T-helper 1 cell treated with Interleukin-12 subunit alpha and Interleukin-12 subunit beta and Interleukin-4 antibody, amounts not matched to agents 30 ng/mL and 1 ng/mL, for 36 hours (primary cell): ENCODE measurements at regions not wholly inside any gene's neighbourhood (a gene's known extent, or its start where the extent isn't known, plus 50 kb on each side); places are given as distances from the start of the nearest gene placed in this dataset.
"Not testable (repeated sequence)": the region's sequence is repeated elsewhere in the genome, so short reads cannot be mapped to it uniquely, and the experiment has no call there.

Experiments used
- intact Hi-C: fragments of 100-400 bp; cut with micrococcal nuclease; formaldehyde crosslinking; loops from one replicate; pipeline ENCODE4 v1.15.1; 2024

DNA sequence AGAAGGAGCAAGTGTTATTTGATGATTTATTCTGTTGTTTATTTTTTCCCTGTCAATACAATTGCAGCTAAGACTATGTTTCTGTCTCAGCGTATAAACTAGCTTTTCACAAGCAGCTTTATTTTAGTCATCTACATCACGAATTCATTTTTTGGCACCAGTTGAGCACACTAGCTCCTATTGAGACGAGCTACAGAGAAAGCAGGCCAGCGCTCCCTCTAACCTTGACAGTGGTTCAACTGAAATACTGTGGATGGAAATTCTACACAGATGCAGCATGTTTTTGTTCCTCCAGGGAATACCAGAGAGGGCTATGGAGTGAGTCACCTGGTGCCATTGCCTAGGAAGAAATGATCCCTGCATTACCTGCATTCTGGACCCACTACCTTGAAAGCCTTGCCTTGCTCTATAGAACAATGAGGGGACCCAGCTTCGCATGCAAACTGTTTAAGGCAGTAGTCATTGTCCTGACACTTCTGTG lies 108.2 kb upstream of the ARHGAP42 start:
- intact Hi-C loops: loop anchor here (5.0 kb wide), 1 partner anchor 1428 kb away; no protein-coding TSS in a partner anchor

DNA sequence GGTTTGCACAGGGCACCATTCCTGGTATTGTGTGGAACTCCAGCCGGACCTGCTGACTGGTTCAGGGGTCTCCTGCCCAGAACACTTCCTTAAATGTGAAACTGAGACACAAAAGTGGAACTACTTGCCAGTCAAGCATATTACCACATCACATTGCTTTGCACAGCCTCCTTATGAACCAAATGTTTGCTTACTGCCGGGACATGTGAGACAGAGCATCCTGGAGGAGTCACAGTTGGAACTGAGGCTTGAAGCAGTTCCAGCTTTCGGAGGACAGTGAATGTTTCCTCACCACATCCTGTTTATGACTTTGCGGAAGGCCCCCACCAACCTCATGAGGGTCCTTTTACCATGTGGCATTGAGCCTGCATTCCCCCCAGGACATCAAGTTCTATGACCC lies 105.8 kb upstream of the ARHGAP42 start:
- intact Hi-C loops: no loop called here

DNA sequence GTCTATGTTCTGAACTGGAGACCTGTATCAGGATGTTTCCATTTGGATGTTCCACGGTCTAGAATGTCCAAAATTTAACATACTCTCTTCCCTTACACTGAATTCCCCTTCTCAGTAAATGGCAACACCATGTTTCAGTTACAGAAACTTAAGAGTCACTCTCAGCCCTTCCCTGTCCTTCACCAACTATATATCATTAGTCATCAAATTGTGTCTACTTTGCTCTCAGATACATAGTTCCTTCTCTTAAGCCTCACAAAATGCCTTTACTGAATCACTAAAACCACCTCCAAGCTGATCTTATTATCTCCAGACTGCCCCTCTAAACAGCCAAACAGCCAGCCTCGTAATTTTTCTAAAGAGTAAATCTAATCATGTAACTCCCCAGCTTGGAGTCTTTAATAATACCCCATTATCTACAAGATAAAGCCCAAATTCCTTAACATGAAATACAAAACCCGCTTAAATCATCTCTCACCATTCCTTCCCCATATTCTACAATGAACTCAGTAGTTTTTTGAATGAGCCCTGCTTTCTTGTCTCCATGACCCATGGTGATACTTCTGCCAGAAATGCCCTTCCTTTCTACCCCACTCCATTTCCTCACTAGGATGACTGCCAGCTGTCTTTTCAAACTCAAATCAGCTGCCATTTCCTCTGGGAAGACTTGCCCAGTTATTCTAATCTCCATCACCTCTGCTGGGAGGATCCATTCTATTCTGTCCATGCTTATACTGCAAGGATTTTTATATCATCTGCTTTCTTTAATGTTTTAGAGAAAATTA lies 102.7 kb upstream of the ARHGAP42 start:
- intact Hi-C loops: no loop called here

DNA sequence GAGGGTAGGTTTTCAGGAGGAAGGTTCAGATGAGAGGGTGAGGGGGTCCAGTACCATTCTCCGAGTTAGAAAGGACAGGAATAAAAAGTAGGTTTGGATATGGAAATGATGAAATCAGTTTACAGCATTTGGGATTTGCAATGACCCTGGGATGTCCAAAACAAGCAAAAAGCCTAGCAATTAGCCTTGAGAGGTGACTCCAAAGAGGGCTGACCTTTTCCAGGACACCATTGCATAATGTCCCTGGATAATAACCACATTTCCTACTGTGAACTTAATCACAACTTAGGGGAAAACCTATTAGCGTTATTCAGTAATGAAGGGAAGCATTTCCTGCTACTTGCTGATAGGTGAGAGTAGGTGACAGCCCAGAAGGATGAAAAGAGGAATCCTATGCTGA lies 101.4 kb upstream of the ARHGAP42 start:
- intact Hi-C loops: no loop called here

DNA sequence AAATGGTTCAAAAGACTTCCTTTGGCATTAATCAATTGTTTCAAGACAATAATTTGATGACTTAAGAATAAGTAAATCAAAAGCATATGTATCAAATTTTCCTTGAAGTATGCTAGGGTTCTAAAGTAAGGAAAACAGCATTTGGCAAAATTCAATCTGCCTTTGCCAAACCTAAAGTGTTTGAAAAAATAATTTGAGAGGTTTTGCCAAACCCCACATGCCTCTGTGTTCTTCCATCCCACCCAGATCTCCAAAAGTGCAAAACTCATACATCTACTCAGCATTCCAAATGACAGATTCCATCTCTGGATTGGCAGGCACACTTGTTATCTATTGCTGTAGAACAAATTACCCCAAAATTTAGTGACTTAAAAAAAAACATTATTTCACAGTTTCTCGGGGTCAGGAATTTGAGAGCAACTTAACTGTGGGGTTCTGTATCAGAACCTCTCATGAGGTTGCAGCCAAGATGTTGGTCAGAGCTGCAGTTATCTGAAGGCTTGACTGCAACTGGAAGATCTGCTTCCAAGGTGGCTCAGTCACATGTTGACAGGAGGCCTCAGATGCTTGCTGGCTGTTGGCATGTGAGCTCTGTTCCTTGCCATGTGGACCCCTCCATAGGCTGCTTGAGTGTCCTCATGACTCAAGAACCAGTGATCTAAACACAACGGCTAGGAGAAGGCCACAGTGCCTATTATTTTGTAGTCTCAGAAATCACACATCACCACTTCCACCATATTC lies 100.6 kb upstream of the ARHGAP42 start:
- intact Hi-C loops: no loop called here

DNA sequence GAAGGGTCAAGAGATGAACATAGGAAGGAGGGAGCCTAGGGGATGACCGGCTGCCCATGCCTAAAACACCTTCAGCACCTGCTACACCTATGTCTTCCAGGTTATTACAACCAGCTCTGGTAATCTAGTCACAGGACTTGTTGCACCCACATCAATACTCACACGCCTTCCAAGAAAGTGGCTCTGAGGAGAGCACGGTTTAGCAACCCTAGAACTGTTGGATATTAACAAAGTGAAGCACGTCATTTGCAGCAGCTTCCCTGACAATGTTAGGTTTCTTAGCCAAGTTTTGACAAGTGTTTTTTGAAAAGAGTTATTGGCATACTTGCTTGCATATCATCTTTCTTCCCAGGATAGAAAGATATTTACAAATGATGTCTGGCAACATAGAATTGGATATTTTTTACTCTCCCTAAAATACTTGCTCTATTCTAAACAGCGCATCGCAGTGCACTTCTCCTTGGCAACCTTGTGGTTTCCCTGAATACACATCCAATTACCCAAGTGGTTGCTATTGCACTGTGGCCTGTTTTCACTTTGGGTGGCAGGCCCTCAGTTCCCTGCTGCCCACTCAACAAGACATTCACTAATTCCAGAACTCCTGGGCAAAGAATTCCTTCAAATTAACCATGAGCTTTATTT lies 94.3 kb upstream of the ARHGAP42 start:
- intact Hi-C loops: no loop called here

DNA sequence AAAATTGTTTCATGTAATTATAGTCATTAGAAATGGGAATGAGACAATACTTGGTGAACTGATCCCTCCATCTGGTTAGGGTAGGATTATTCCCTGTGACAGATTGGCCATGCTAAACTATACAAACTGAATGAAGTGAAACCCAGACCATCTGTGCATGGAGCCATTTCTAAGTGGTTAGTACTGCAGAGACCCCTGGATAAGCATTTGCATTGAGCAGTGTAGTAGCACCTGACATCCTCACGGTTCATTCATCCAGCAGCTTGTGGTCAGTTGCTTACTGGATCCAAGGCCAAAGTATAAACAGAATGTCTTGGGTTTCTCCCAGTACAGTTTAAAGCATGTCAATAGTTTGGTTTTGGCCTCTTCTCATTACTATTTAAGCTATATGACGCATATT lies 93.8 kb upstream of the ARHGAP42 start:
- intact Hi-C loops: no loop called here

DNA sequence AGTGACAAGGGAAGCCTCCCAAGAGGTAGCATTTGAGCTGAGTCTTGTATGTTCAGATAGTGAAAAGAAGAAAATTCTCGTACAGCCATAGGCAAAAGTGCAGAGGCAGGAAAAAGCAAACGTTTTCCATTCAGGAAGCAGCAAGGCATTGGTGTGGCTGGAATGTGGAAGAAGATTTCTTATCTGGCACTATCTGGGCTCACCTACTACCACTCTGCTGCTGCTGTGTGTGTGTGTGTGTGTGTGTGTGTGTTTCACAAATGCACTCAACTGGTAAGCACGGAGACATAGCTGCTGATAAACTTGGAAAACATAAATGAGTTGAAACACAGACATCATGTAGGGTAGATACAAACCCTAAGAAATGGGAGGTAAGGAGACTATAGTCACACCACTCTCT lies 92.8 kb upstream of the ARHGAP42 start:
- intact Hi-C loops: no loop called here

DNA sequence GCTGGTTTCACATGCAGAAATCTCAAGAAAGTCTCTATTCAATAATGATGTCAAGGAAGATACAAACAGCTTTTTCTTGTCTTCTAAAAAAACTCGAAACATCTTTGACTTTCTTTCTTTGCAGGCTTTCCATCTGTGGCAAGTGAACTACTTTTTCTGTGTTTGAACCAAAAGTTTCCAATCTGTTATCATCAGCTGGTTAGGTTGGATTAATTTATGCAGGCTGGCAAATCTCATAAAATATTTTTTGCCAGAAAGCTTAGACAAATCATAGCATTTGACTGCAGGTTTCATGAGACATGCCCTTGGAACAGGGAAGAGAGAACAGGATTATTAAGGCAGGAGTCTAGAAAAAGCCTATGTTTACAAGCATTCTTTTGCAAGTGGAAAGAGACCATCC lies 86.1 kb upstream of the ARHGAP42 start:
- intact Hi-C loops: no loop called here

DNA sequence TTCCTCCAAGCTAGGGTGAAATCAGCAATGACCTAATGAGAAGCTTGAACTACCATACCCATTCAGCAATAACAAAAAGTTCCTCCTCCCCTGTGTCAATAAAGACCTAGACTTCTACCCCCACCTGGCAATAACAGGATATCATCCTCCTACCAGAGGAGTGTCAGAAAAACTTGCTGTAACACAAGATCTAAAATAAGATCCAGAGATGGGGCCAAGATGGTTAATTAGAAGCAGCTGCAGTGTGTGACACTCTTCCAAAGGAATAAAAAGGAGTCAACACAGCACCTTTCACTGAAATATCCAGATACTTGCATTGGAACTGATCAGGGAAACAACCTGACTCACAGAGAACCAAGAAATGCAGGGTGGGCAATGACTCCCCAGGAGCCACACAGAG lies 84.4 kb upstream of the ARHGAP42 start:
- intact Hi-C loops: no loop called here

DNA sequence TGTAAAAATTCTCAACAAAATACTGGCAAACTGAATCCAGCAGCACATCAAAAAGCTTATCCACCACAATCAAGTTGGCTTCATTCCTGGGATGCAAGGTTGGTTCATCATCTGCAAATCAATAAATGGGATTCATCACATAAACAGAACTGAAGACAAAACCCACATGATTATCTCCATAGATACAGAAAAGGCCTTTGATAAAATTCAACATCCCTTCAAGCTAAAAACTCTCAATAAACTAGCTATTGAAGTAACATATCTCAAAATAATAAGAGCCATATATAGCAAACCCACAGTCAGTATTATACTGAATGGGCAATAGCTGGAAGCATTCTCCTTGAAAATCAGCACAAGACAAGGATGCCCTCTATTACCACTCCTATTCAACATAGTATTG lies 79.3 kb upstream of the ARHGAP42 start:
- intact Hi-C loops: not testable (repeated sequence)

DNA sequence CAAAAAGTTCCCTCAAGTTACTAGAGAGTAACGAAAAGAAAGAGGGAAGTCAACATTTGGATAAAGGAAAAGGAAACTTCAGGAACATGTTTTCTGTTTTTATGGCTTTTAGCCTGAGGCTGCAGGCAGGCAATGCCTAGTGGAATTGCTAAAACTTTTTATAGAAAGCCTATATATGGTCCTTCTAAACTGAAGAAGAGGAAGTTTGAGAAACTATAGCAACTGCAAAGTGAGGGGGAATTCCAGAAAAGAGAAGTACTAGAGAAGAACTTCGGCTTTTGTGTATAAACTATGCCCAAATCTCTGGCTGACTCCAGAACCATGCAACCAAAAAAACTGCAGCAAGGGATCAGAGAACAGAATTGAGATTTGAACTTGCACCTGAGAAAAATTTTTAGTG lies 74.3 kb upstream of the ARHGAP42 start:
- intact Hi-C loops: no loop called here

DNA sequence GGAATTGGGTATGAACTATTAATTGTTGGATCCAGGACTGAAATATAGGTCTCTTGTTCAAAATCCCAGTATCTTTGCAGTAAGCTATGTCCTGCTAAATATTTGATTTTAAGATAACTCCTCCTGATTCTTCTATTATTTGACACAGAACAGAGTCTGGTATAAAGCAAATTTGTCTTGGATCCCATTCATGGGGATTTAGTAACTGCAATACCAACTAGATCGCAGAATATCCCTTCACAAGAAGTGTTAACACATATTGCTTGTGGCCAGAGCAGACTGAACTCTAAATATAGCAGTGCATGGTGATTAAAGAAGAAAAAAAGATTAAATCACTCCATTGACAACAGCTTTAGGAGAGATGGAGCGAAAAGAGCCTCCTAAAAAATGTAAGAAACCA lies 68.2 kb upstream of the ARHGAP42 start:
- intact Hi-C loops: no loop called here

DNA sequence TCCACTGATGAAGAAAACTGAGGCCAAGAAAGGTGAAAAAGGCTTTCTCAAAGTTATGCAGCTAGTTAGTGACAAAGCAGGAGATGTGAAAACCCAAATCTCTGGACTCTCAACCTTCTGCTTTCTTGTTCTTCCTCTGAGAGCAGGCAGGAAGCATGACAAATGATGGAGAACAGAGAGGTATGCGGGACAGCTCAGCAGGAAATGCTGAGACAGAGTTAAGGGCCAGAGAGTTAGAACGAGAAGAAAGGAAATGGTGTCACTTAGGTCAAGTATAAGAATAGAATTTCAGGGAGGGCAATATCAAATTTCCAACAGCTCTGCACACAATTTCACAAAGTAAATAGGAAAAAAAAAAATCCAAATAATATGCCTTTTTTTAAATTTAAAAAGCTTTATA lies 67.6 kb upstream of the ARHGAP42 start:
- intact Hi-C loops: no loop called here

DNA sequence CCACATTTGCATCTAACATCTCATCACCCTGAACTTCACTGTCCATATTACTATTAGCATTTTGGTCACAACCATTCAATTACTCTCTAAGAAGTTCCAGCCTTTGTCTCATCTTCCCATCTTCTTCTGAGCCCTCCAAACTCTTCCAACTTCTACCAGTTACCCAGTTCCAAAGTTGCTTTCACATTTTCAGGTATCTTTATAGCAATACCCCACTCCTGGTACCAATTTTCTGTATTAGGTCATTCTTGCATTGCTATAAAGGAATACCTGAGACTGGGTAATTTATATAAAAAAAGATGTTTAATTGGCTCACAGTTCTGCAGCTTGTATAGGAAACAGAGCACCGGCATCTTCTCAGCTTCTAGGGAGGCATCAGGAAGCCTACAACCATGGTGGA lies 64.7 kb upstream of the ARHGAP42 start:
- intact Hi-C loops: no loop called here

DNA sequence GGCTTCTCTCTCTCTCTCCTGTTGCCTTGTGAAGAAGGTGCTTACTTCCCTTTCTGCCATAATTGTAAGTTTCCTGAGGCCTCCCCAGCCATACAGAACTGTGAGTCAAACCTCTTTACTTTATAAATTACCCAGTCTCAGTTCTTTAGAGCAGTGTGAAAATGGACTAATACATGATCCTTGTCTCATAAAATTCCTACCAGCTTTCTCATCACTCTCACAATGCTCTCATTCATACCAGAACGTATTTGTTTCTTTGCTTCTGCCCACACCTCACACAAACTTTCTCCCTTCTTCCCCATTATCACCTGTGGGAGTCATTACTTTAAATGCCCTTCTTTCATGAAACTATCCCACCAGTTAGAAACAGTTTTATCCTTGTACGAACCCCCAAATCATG lies 62.7 kb upstream of the ARHGAP42 start:
- intact Hi-C loops: no loop called here

DNA sequence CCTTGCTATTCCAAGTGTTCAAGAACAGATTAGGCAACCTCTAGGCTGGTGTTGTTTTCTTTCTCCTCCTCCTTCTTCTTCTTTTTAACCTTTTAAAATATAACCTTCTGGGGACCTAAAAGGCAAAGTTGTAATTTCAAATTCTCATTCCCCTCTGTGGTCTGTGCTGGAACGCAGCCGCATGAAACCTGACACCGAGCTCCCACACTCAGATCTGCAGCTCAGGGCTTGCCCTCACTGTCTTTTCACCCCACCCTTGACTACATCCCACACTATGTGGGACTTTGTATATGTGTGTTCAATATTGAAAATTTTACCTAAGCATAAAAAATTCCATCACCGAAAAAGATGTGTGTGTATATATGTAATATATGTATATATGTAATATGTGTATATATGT lies 62.0 kb upstream of the ARHGAP42 start:
- intact Hi-C loops: no loop called here

DNA sequence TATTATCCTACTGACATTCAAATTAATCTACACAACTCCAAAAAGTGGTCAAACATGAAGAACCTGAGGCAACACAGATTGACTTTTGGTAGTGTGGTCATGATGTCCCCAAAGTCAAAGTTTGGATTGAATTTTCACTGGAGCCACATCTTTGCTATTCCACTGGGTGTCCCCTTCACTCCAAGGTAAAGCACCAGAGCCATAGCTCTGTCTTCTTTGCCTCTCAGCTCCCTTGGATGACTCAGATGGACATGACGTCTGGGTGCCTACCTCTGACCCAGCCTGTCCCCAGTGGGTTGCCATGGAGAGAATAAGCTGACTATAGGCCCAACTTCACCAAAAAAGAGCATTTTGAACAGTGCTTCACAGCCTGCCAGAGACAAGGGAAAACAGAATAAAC lies 57.4 kb upstream of the ARHGAP42 start:
- intact Hi-C loops: no loop called here

DNA sequence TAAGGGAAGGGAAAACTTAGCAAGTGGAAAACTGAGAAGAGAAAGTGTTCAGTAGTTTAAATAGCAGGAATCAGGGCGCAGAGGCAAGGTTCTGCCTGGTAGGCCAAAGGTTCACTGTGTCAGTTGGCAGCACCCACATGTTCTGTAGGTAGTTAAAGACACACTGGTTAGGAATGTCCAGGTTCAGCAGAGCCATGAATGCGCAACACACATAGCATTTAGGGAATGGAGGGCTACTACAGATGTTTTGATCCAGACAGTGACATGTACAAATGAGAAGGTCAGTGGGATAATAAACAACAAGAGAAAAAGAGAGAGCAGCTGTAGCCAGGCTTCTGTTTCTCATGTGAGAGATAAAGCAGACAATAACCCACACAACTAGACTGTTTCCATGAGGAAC lies 56.2 kb upstream of the ARHGAP42 start:
- intact Hi-C loops: no loop called here

DNA sequence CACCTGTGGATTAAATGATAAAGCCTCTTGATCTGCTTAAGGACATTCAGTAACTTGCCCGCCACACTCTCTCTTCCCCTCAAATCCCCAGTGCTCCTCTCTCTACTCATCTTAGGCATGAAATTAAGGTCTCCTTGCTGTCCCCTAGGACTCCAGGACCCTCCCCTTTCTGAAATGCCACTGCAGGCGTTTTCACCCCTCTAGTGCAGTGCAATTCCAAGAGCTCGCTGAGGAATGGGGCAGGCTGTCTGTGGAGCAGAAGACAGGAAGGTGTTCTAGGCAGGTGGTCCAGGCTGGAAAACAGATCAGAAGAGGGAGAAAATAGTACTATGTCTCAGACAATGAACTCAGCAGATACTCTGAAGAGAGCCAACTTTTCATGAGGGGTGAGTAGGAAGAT lies 55.8 kb upstream of the ARHGAP42 start:
- intact Hi-C loops: no loop called here

DNA sequence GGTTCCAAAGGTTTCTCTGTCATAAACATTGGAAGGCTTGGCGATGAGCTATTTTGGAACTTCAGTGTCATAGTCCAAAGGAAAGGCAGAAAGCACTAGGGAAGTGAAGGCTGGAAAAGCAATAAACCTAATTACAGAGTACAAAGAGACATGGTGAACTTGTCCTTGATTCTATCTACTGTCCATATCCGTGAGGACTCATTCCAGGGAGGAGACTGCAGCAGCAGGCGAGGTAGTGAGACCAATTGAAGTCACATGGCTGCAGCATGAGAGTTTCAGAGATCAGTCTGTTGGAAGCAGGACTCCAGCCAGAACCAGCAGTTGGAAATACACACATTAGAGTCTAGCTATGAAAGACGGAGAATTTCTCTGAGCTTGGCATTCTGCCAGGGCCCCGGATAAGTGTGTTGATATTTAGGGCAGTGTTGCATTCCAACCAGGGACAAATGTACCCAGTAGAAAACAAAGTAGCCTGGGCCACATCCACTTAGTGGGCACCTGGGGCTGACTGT lies 54.1 kb upstream of the ARHGAP42 start:
- intact Hi-C loops: no loop called here

DNA sequence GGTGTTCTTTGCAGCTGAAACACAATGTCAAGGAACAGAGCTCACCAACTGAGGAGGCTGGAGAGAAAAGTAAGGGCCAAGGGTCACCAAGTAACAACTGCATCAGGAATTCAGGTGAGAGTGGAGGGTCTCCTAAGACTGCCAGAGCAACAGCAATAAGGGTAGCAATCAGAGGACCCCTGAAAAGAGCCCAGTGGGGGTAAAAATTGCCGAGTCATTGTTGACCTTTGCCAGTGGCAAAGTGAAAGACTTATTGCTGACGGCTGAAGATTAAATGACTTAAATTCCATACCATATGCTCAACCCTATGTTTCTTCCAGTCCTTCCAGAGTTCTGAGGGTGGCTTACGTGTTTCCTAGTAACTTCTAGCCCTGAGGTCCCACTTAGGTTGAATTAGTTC lies 51.9 kb upstream of the ARHGAP42 start:
- intact Hi-C loops: no loop called here
